ENCODE measurements at regions not wholly inside any gene's neighbourhood (a gene's known extent, or its start where the extent isn't known, plus 50 kb on each side); places are given as distances from the start of the nearest gene placed in this dataset.
"Not testable (repeated sequence)": the region's sequence is repeated elsewhere in the genome, so short reads cannot be mapped to it uniquely, and the experiment has no call there.

DNA sequence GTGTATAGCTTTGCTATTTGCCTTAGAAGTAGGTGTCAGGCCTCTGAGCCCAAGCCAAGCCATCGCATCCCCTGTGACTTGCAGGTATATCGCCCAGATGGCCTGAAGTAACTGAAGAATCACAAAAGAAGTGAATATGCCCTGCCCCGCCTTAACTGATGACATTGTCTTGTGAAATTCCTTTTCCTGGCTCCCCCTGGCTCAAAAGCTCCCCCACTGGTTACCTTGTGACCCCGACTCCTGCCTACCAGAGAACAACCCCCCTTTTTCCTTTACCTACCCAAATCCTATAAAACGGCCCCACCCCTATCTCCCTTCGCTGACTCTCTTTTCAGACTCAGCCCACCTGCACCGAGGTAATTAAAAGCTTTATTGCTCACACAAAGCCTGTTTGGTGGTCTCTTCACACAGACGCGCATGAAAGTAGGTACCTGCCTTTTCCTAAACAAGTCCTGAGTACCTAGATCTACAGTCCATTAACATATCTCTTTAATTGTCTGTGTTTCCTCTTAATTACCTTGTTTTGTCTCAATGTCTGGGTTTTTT lies 653.8 kb upstream of the PCDH10 start:
- not testable (repeated sequence) for H3K4me1 ChIP-seq (ENCODE audit: control insufficient read depth in 1 of 2, insufficient read depth in 2 of 2, low read length in 2 of 2); H3K36me3 ChIP-seq (ENCODE audit: control insufficient read depth in 1 of 2, insufficient read depth in 2 of 2, low read length in 2 of 2); H3K27ac ChIP-seq (ENCODE audit: low read depth, low read length); H3K27me3 ChIP-seq (ENCODE audit: control insufficient read depth in 1 of 2, insufficient read depth in 2 of 2, low read length in 2 of 2); H3K9me3 ChIP-seq (ENCODE audit: control insufficient read depth in 1 of 2, low read length in 2 of 2); H3K4me3 ChIP-seq (ENCODE audit: low read depth in 1 of 2, low read length in 2 of 2); H3K9ac ChIP-seq (ENCODE audit: low read depth in 1 of 2, low read length in 2 of 2)

DNA sequence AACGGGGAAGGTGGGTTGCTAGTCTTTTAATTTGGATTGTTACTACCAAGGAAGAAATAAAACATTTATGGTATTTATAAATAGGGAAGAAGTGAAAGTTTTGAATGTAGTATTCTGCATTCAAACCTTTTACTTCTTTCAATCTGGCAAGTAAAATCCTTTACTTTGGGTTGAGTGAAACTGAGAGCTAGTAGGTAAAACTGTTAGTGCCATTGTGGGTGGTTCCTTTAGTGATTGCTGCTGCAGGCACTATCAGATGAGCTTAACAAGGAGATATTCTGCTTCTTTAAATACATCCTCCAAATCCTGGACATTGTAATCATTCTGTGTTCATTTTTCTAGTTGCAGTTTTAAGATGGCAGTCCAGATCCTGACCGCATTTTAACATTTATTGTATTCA lies 650.9 kb upstream of the PCDH10 start:
- no peak overlapping the region for H3K9ac ChIP-seq (ENCODE audit: low read depth in 1 of 2, low read length in 2 of 2)
- peaks cover 0 to 5% of the 10 kb centered on the region in 2 donors for H3K9me3 ChIP-seq (ENCODE audit: control insufficient read depth in 1 of 2, low read length in 2 of 2)
- H3K27ac ChIP-seq (ENCODE audit: low read depth, low read length), result no peak overlapping the region
- no peaks in the 10 kb centered on the region for H3K36me3 ChIP-seq (ENCODE audit: control insufficient read depth in 1 of 2, insufficient read depth in 2 of 2, low read length in 2 of 2)
- H3K4me1 ChIP-seq (ENCODE audit: control insufficient read depth in 1 of 2, insufficient read depth in 2 of 2, low read length in 2 of 2), result no peaks in the 10 kb centered on the region
- H3K4me3 ChIP-seq (ENCODE audit: low read depth in 1 of 2, low read length in 2 of 2), result no peak overlapping the region
- no peaks in the 10 kb centered on the region for H3K27me3 ChIP-seq (ENCODE audit: control insufficient read depth in 1 of 2, insufficient read depth in 2 of 2, low read length in 2 of 2)

DNA sequence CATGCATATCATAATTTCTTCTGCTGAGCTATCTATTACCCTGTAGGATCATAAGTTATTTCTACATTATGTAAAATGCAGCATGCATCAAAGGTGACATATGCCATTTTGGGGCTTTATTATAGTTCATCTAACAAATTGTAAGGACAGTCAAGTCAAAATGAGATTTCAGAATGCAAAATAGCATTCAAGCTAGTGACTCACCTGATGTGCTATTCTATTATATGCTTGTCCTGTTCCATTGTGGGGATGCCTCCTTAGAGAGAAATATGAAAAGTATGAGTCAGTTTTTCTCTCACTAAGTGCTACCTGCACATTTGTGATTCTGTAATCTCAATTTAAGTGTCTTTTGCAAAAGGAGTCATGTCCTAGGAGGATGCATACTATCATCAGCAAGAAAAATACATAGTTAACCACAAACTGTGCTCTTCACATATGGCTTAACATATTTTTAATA lies 647.0 kb upstream of the PCDH10 start:
- H3K36me3 ChIP-seq (ENCODE audit: control insufficient read depth in 1 of 2, insufficient read depth in 2 of 2, low read length in 2 of 2), result no peaks in the 10 kb centered on the region
- H3K4me3 ChIP-seq (ENCODE audit: low read depth in 1 of 2, low read length in 2 of 2), result no peak overlapping the region
- H3K9ac ChIP-seq (ENCODE audit: low read depth in 1 of 2, low read length in 2 of 2), result no peak overlapping the region
- no peaks in the 10 kb centered on the region for H3K9me3 ChIP-seq (ENCODE audit: control insufficient read depth in 1 of 2, low read length in 2 of 2)
- H3K27ac ChIP-seq (ENCODE audit: low read depth, low read length), result no peak overlapping the region
- no peaks in the 10 kb centered on the region for H3K4me1 ChIP-seq (ENCODE audit: control insufficient read depth in 1 of 2, insufficient read depth in 2 of 2, low read length in 2 of 2)
- H3K27me3 ChIP-seq (ENCODE audit: control insufficient read depth in 1 of 2, insufficient read depth in 2 of 2, low read length in 2 of 2), result no peaks in the 10 kb centered on the region

DNA sequence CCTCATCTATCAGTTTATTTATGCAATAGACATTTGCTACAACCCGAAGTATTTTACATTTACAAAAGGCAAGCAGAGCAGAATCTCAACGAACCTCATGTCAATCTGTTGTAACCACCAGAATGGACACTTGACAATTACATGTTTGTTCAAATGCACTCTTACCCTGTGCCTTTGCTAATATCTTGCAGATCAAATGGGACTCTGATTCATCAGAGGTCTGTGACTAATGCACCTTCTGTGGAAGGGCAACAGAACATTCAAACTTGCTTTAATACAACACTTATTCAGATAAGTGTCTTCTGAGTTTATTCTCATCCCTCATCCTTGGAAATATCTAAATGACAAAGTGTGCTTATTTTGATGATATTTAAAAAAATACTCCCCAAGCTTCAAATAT lies 644.7 kb upstream of the PCDH10 start:
- Histone ChIP-seq H3K27me3 (ENCODE audit: control insufficient read depth in 1 of 2, insufficient read depth in 2 of 2, low read length in 2 of 2) (no peaks in the 10 kb centered on the region), H3K27ac (ENCODE audit: low read depth, low read length) (no peak overlapping the region), H3K4me3 (ENCODE audit: low read depth in 1 of 2, low read length in 2 of 2) (no peak overlapping the region), H3K9me3 (ENCODE audit: control insufficient read depth in 1 of 2, low read length in 2 of 2) (no peaks in the 10 kb centered on the region), H3K36me3 (ENCODE audit: control insufficient read depth in 1 of 2, insufficient read depth in 2 of 2, low read length in 2 of 2) (no peaks in the 10 kb centered on the region), H3K9ac (ENCODE audit: low read depth in 1 of 2, low read length in 2 of 2) (no peak overlapping the region), H3K4me1 (ENCODE audit: control insufficient read depth in 1 of 2, insufficient read depth in 2 of 2, low read length in 2 of 2) (no peaks in the 10 kb centered on the region)

DNA sequence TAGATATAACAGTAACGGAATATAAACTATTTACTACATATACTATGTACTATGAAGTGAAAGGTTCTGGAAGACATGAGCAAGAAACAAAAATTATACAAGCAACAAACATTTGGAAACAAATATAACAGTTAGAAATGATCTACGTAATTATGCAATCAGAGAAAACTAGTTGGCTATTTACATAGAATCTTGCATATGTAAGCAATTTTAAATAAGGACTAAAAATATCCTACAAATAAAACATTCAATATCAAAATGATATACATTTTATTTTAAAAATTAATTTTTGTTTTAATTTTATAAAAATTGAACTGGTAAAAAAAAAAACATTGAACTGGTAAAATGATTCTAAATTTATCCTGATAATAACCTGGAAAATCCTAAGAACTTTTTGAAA lies 642.5 kb upstream of the PCDH10 start:
- Histone ChIP-seq H3K4me1 (ENCODE audit: control insufficient read depth in 1 of 2, insufficient read depth in 2 of 2, low read length in 2 of 2) (no peaks in the 10 kb centered on the region), H3K27me3 (ENCODE audit: control insufficient read depth in 1 of 2, insufficient read depth in 2 of 2, low read length in 2 of 2) (no peaks in the 10 kb centered on the region), H3K9ac (ENCODE audit: low read depth in 1 of 2, low read length in 2 of 2) (no peak overlapping the region), H3K4me3 (ENCODE audit: low read depth in 1 of 2, low read length in 2 of 2) (no peak overlapping the region), H3K27ac (ENCODE audit: low read depth, low read length) (no peak overlapping the region), H3K36me3 (ENCODE audit: control insufficient read depth in 1 of 2, insufficient read depth in 2 of 2, low read length in 2 of 2) (no peaks in the 10 kb centered on the region), H3K9me3 (ENCODE audit: control insufficient read depth in 1 of 2, low read length in 2 of 2) (no peaks in the 10 kb centered on the region)

DNA sequence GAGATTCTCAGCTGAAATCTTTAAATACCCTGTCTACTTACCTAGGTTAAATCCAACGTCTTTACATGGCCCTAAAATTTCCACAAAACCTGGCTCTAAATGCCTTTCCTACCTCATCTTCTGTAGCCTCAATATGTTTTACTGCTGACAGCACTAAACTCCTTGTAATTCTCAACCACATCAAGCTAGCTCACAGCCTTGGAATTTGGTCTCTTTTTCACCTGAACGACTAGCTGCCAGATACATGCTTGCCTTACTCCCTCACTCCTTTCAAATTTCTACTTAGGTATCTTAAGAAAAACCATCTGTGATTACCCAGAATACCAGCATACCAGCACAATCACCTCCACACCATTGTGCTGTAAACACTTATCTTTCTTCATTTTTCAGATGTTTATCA lies 635.6 kb upstream of the PCDH10 start:
- H3K9me3 ChIP-seq (ENCODE audit: control insufficient read depth in 1 of 2, low read length in 2 of 2), result no peaks in the 10 kb centered on the region

DNA sequence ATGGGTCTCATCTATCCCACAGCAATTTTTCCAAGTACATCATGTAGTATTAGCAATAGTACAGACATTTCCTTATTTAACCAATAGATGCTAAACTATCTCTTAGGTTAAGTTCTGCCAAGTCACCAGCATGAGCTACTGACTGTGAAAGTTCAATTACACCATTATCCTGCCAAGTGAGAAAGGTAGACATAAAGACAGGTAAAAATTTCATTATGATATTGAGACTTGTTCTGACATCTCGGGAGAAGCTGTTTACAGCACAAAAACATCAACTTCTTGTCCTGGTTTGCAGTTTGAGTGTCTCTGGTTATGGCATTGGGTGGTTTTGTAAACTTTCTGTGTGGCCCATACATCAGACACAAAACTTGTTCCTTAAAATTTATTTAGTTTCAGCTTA lies 622.4 kb upstream of the PCDH10 start:
- no peak overlapping the region for H3K4me3 ChIP-seq (ENCODE audit: low read depth in 1 of 2, low read length in 2 of 2)
- no peaks in the 10 kb centered on the region for H3K4me1 ChIP-seq (ENCODE audit: control insufficient read depth in 1 of 2, insufficient read depth in 2 of 2, low read length in 2 of 2)
- no peak overlapping the region for H3K27ac ChIP-seq (ENCODE audit: low read depth, low read length)
- H3K9me3 ChIP-seq (ENCODE audit: control insufficient read depth in 1 of 2, low read length in 2 of 2), result no peaks in the 10 kb centered on the region
- no peaks in the 10 kb centered on the region for H3K36me3 ChIP-seq (ENCODE audit: control insufficient read depth in 1 of 2, insufficient read depth in 2 of 2, low read length in 2 of 2)
- H3K9ac ChIP-seq (ENCODE audit: low read depth in 1 of 2, low read length in 2 of 2), result no peak overlapping the region
- no peaks in the 10 kb centered on the region for H3K27me3 ChIP-seq (ENCODE audit: control insufficient read depth in 1 of 2, insufficient read depth in 2 of 2, low read length in 2 of 2)

More for the DNA sequence above, 635.6 kb upstream of the PCDH10 start:
- H3K27me3 ChIP-seq (ENCODE audit: control insufficient read depth in 1 of 2, insufficient read depth in 2 of 2, low read length in 2 of 2), result no peaks in the 10 kb centered on the region
- H3K4me1 ChIP-seq (ENCODE audit: control insufficient read depth in 1 of 2, insufficient read depth in 2 of 2, low read length in 2 of 2), result no peaks in the 10 kb centered on the region
- H3K9ac ChIP-seq (ENCODE audit: low read depth in 1 of 2, low read length in 2 of 2), result no peak overlapping the region
- no peak overlapping the region for H3K27ac ChIP-seq (ENCODE audit: low read depth, low read length)
- H3K36me3 ChIP-seq (ENCODE audit: control insufficient read depth in 1 of 2, insufficient read depth in 2 of 2, low read length in 2 of 2), result no peaks in the 10 kb centered on the region
- no peak overlapping the region for H3K4me3 ChIP-seq (ENCODE audit: low read depth in 1 of 2, low read length in 2 of 2)

DNA sequence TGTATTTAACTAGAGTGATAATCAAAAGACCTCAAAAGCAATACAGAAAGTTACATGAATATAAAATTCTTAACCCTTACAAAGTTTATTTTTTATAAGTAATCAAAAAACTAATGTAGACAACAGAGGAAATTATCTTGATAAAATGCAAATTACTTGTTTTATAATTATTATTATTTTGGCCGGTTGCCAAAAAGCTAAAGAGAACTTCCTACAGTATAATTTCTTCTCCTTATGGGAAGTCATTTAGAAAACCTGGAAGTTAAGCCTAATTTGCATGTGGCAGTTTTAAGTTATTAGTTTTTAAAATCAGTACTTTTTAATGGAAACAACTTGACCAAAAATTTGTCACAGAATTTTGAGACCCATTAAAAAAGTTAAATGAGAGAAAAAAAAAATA lies 621.3 kb upstream of the PCDH10 start:
- Histone ChIP-seq H3K4me1 (ENCODE audit: control insufficient read depth in 1 of 2, insufficient read depth in 2 of 2, low read length in 2 of 2) (no peaks in the 10 kb centered on the region), H3K36me3 (ENCODE audit: control insufficient read depth in 1 of 2, insufficient read depth in 2 of 2, low read length in 2 of 2) (no peaks in the 10 kb centered on the region), H3K9ac (ENCODE audit: low read depth in 1 of 2, low read length in 2 of 2) (no peak overlapping the region), H3K4me3 (ENCODE audit: low read depth in 1 of 2, low read length in 2 of 2) (no peak overlapping the region), H3K27ac (ENCODE audit: low read depth, low read length) (no peak overlapping the region), H3K27me3 (ENCODE audit: control insufficient read depth in 1 of 2, insufficient read depth in 2 of 2, low read length in 2 of 2) (no peaks in the 10 kb centered on the region), H3K9me3 (ENCODE audit: control insufficient read depth in 1 of 2, low read length in 2 of 2) (no peaks in the 10 kb centered on the region)

DNA sequence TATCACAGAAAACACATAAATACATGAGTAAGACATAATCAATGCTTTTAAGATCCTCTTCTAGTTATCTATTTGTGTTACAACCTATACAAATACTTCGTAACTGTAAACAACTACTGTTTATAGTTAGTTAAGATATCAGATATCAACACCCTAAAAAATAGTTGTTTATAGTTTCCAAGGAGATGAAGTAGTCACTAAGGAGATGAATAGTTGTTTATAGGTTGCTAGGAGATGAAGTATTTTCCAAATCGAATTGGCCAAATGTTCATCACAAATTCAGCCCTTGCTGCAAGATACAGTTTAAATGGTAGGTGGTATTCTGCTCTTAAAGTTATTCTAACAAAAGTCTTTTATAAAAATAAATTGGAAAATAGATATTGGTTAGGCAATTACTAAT lies 618.2 kb upstream of the PCDH10 start:
- H3K36me3 ChIP-seq (ENCODE audit: control insufficient read depth in 1 of 2, insufficient read depth in 2 of 2, low read length in 2 of 2), result no peaks in the 10 kb centered on the region
- no peaks in the 10 kb centered on the region for H3K4me1 ChIP-seq (ENCODE audit: control insufficient read depth in 1 of 2, insufficient read depth in 2 of 2, low read length in 2 of 2)
- H3K27ac ChIP-seq (ENCODE audit: low read depth, low read length), result no peak overlapping the region
- H3K27me3 ChIP-seq (ENCODE audit: control insufficient read depth in 1 of 2, insufficient read depth in 2 of 2, low read length in 2 of 2), result no peaks in the 10 kb centered on the region
- no peak overlapping the region for H3K4me3 ChIP-seq (ENCODE audit: low read depth in 1 of 2, low read length in 2 of 2)
- H3K9me3 ChIP-seq (ENCODE audit: control insufficient read depth in 1 of 2, low read length in 2 of 2), result no peaks in the 10 kb centered on the region
- H3K9ac ChIP-seq (ENCODE audit: low read depth in 1 of 2, low read length in 2 of 2), result no peak overlapping the region

DNA sequence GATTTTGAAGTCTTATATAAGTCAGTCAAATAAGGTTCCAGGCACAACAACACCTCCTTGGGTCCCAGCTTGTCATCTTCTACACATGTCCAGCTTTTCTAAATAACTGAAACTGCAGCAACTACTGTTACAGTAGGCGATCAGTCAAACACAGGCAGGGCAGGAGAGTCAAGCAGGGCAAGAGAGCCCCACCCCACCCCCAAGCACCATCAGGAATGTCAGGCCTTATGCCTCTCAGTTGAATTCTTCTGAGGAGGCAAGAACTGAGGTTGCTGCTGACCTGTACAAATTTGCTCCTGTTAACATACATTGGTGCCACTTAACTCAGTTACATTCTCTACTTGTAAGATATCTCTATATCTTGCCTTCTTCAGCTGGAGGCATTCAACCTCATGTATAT lies 608.8 kb upstream of the PCDH10 start:
- no peak overlapping the region for H3K9ac ChIP-seq (ENCODE audit: low read depth in 1 of 2, low read length in 2 of 2)
- no peak overlapping the region for H3K27ac ChIP-seq (ENCODE audit: low read depth, low read length)
- H3K4me1 ChIP-seq (ENCODE audit: control insufficient read depth in 1 of 2, insufficient read depth in 2 of 2, low read length in 2 of 2), result no peaks in the 10 kb centered on the region
- no peaks in the 10 kb centered on the region for H3K36me3 ChIP-seq (ENCODE audit: control insufficient read depth in 1 of 2, insufficient read depth in 2 of 2, low read length in 2 of 2)
- H3K27me3 ChIP-seq (ENCODE audit: control insufficient read depth in 1 of 2, insufficient read depth in 2 of 2, low read length in 2 of 2), result no peaks in the 10 kb centered on the region
- peaks cover 0 to 9% of the 10 kb centered on the region in 2 donors for H3K9me3 ChIP-seq (ENCODE audit: control insufficient read depth in 1 of 2, low read length in 2 of 2)
- no peak overlapping the region for H3K4me3 ChIP-seq (ENCODE audit: low read depth in 1 of 2, low read length in 2 of 2)

DNA sequence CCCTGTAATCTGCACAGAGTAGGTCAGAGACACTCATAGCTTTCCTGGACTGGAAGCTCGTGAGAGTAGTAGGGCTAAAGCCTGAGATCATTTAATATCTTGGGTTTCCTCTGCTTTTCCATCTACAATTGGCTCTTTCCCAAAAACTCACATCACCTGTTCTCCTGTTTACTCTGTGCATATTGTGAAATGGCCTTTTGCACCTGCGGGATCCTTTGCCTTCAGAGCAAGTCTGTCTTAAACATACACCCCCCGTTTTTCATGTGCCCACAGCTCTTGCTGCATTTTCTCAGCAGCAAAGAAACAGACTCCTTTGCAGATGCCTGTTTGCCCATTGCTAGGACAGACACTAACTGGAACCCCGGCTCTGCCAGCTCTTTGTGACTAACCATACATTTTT lies 608.3 kb upstream of the PCDH10 start:
- no peak overlapping the region for H3K27ac ChIP-seq (ENCODE audit: low read depth, low read length)
- no peaks in the 10 kb centered on the region for H3K4me1 ChIP-seq (ENCODE audit: control insufficient read depth in 1 of 2, insufficient read depth in 2 of 2, low read length in 2 of 2)
- no peak overlapping the region for H3K4me3 ChIP-seq (ENCODE audit: low read depth in 1 of 2, low read length in 2 of 2)
- no peak overlapping the region for H3K9ac ChIP-seq (ENCODE audit: low read depth in 1 of 2, low read length in 2 of 2)
- peaks cover 0 to 9% of the 10 kb centered on the region in 2 donors for H3K9me3 ChIP-seq (ENCODE audit: control insufficient read depth in 1 of 2, low read length in 2 of 2)
- no peaks in the 10 kb centered on the region for H3K36me3 ChIP-seq (ENCODE audit: control insufficient read depth in 1 of 2, insufficient read depth in 2 of 2, low read length in 2 of 2)
- no peaks in the 10 kb centered on the region for H3K27me3 ChIP-seq (ENCODE audit: control insufficient read depth in 1 of 2, insufficient read depth in 2 of 2, low read length in 2 of 2)

All from duodenal mucosa (tissue), 2 donors.